ENCODE measurements at regions not wholly inside any gene's neighbourhood (a gene's known extent, or its start where the extent isn't known, plus 50 kb on each side); places are given as distances from the start of the nearest gene placed in this dataset.

GRCh38 chr5:68922172-68922987 is 171.4 kb upstream of the SLC30A5 start:
- Histone ChIP-seq H3K27ac (ENCODE audit: low read depth, low read length) (no peak overlapping the region), H3K9me3 (ENCODE audit: control insufficient read depth in 1 of 2, low read length in 2 of 2) (peaks cover 4 to 8% of the 10 kb centered on the region in 2 donors), H3K9ac (ENCODE audit: low read depth in 1 of 2, low read length in 2 of 2) (no peak overlapping the region), H3K4me3 (ENCODE audit: low read depth in 1 of 2, low read length in 2 of 2) (no peak overlapping the region), H3K36me3 (ENCODE audit: control insufficient read depth in 1 of 2, insufficient read depth in 2 of 2, low read length in 2 of 2) (no peaks in the 10 kb centered on the region), H3K4me1 (ENCODE audit: control insufficient read depth in 1 of 2, insufficient read depth in 2 of 2, low read length in 2 of 2) (no peaks in the 10 kb centered on the region), H3K27me3 (ENCODE audit: control insufficient read depth in 1 of 2, insufficient read depth in 2 of 2, low read length in 2 of 2) (no peaks in the 10 kb centered on the region)

- H3K9me3 ChIP-seq (ENCODE audit: control insufficient read depth in 1 of 2, low read length in 2 of 2): no peaks in the 10 kb centered on the region
Observed at GRCh38 chr5:68924481-68925145, 169.2 kb upstream of the SLC30A5 start.

DNA sequence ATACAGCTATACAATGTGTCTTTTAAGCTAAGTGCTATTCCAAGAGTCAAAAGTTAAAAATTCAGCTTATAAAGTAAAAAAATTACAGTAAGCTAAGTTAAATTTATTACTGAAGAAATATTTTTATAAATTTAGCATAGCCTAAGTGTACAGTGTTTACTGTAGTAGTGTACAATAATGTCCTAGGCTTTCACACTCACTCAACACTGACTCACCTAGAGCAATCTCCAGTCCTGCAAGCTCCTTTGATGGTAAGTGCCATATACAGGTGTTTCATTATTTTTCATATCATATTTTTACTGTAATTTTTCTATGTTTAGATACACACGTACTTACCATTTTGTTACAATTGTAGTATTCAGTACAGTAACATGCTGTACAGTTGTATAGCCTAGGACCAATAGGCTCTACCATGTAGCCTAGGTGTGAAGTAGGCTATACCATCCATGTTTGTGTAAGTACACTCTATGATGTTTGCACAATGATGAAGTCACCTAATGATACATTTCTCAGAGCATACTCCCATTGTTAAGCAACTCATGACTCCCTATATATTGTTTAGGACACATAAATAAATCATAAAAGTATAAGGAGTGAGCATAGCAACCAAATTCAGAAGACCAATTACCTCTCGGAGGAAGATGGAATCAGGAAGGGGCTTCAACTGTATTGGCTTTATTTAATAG is 165.1 kb upstream of the SLC30A5 start:
- no peaks in the 10 kb centered on the region for H3K36me3 ChIP-seq (ENCODE audit: control insufficient read depth in 1 of 2, insufficient read depth in 2 of 2, low read length in 2 of 2)
- no peak overlapping the region for H3K27ac ChIP-seq (ENCODE audit: low read depth, low read length)
- H3K9me3 ChIP-seq (ENCODE audit: control insufficient read depth in 1 of 2, low read length in 2 of 2): peaks cover 14 to 15% of the 10 kb centered on the region in 2 donors
- no peak overlapping the region for H3K9ac ChIP-seq (ENCODE audit: low read depth in 1 of 2, low read length in 2 of 2)
- H3K4me1 ChIP-seq (ENCODE audit: control insufficient read depth in 1 of 2, insufficient read depth in 2 of 2, low read length in 2 of 2): no peaks in the 10 kb centered on the region
- no peaks in the 10 kb centered on the region for H3K27me3 ChIP-seq (ENCODE audit: control insufficient read depth in 1 of 2, insufficient read depth in 2 of 2, low read length in 2 of 2)
- no peak overlapping the region for H3K4me3 ChIP-seq (ENCODE audit: low read depth in 1 of 2, low read length in 2 of 2)

More at GRCh38 chr5:68924481-68925145, 169.2 kb upstream of the SLC30A5 start:
- no peaks in the 10 kb centered on the region for H3K27me3 ChIP-seq (ENCODE audit: control insufficient read depth in 1 of 2, insufficient read depth in 2 of 2, low read length in 2 of 2)
- no peaks in the 10 kb centered on the region for H3K4me1 ChIP-seq (ENCODE audit: control insufficient read depth in 1 of 2, insufficient read depth in 2 of 2, low read length in 2 of 2)
- no peaks in the 10 kb centered on the region for H3K36me3 ChIP-seq (ENCODE audit: control insufficient read depth in 1 of 2, insufficient read depth in 2 of 2, low read length in 2 of 2)
- H3K27ac ChIP-seq (ENCODE audit: low read depth, low read length): no peak overlapping the region
- no peak overlapping the region for H3K9ac ChIP-seq (ENCODE audit: low read depth in 1 of 2, low read length in 2 of 2)
- no peak overlapping the region for H3K4me3 ChIP-seq (ENCODE audit: low read depth in 1 of 2, low read length in 2 of 2)

GRCh38 chr5:68930139-68930538 is 163.7 kb upstream of the SLC30A5 start:
- H3K36me3 ChIP-seq (ENCODE audit: control insufficient read depth in 1 of 2, insufficient read depth in 2 of 2, low read length in 2 of 2): no peaks in the 10 kb centered on the region
- no peak overlapping the region for H3K27ac ChIP-seq (ENCODE audit: low read depth, low read length)
- peaks cover 15 to 17% of the 10 kb centered on the region in 2 donors for H3K9me3 ChIP-seq (ENCODE audit: control insufficient read depth in 1 of 2, low read length in 2 of 2)
- no peaks in the 10 kb centered on the region for H3K27me3 ChIP-seq (ENCODE audit: control insufficient read depth in 1 of 2, insufficient read depth in 2 of 2, low read length in 2 of 2)
- no peak overlapping the region for H3K4me3 ChIP-seq (ENCODE audit: low read depth in 1 of 2, low read length in 2 of 2)
- no peaks in the 10 kb centered on the region for H3K4me1 ChIP-seq (ENCODE audit: control insufficient read depth in 1 of 2, insufficient read depth in 2 of 2, low read length in 2 of 2)
- H3K9ac ChIP-seq (ENCODE audit: low read depth in 1 of 2, low read length in 2 of 2): no peak overlapping the region

DNA sequence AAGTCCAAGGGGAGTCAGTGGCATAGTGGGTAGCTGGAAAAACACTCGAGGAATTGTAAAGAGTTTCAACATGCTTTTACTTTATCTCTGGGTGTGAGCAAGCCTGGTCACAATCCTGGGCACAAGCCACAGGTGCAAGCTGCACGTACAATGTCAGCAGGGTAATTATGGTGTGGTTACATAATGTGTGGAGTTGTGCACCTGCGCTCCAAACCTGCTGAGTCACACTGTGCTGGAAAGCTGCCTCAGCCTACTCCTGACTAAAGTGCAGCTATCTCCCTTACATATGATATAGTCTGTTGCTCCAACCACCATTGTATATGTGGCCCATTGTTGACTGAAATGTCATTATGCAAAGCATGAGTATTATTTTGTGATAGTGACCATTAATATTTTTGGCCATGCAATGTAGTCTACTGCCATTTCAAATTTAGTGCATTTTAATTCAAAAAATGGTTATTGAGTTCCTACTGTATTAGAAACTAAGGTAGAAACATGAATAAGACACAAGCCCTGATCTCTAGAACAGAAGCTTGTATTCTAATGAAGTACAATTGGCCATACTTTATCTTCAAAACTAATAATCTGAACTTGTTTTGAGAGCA is 160.9 kb upstream of the SLC30A5 start:
- Histone ChIP-seq H3K4me1 (ENCODE audit: control insufficient read depth in 1 of 2, insufficient read depth in 2 of 2, low read length in 2 of 2) (no peaks in the 10 kb centered on the region), H3K9me3 (ENCODE audit: control insufficient read depth in 1 of 2, low read length in 2 of 2) (peaks cover 15 to 17% of the 10 kb centered on the region in 2 donors), H3K4me3 (ENCODE audit: low read depth in 1 of 2, low read length in 2 of 2) (no peak overlapping the region), H3K27ac (ENCODE audit: low read depth, low read length) (no peak overlapping the region), H3K27me3 (ENCODE audit: control insufficient read depth in 1 of 2, insufficient read depth in 2 of 2, low read length in 2 of 2) (no peaks in the 10 kb centered on the region), H3K36me3 (ENCODE audit: control insufficient read depth in 1 of 2, insufficient read depth in 2 of 2, low read length in 2 of 2) (no peaks in the 10 kb centered on the region), H3K9ac (ENCODE audit: low read depth in 1 of 2, low read length in 2 of 2) (no peak overlapping the region)

DNA sequence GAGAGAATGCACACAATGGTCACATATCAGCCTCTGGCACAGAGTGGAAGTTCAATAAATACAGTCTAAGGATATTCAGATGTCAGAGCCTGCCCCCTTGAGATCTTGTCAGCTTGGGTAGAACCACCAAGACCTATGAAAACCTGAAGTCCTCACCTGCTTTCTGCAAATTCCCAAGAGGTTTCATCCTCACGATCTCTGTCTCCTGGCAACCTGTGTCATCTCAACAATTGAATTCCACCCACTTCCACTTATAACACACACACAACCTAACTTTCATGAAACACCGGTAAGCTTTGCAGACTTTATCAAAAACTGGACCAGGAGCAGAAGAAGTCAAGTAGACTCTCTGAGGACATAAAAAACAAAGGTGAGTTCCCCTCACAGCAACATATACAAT is 151.6 kb upstream of the SLC30A5 start:
- Histone ChIP-seq H3K36me3 (ENCODE audit: control insufficient read depth in 1 of 2, insufficient read depth in 2 of 2, low read length in 2 of 2) (no peaks in the 10 kb centered on the region), H3K9ac (ENCODE audit: low read depth in 1 of 2, low read length in 2 of 2) (no peak overlapping the region), H3K4me3 (ENCODE audit: low read depth in 1 of 2, low read length in 2 of 2) (no peak overlapping the region), H3K27ac (ENCODE audit: low read depth, low read length) (no peak overlapping the region), H3K27me3 (ENCODE audit: control insufficient read depth in 1 of 2, insufficient read depth in 2 of 2, low read length in 2 of 2) (no peaks in the 10 kb centered on the region), H3K9me3 (ENCODE audit: control insufficient read depth in 1 of 2, low read length in 2 of 2) (no peaks in the 10 kb centered on the region), H3K4me1 (ENCODE audit: control insufficient read depth in 1 of 2, insufficient read depth in 2 of 2, low read length in 2 of 2) (no peaks in the 10 kb centered on the region)

GRCh38 chr5:68946728-68947127 is 147.1 kb upstream of the SLC30A5 start:
- Histone ChIP-seq H3K36me3 (ENCODE audit: control insufficient read depth in 1 of 2, insufficient read depth in 2 of 2, low read length in 2 of 2) (no peaks in the 10 kb centered on the region), H3K4me1 (ENCODE audit: control insufficient read depth in 1 of 2, insufficient read depth in 2 of 2, low read length in 2 of 2) (no peaks in the 10 kb centered on the region), H3K27me3 (ENCODE audit: control insufficient read depth in 1 of 2, insufficient read depth in 2 of 2, low read length in 2 of 2) (peaks cover 0 to 3% of the 10 kb centered on the region in 2 donors), H3K9me3 (ENCODE audit: control insufficient read depth in 1 of 2, low read length in 2 of 2) (no peaks in the 10 kb centered on the region), H3K4me3 (ENCODE audit: low read depth in 1 of 2, low read length in 2 of 2) (no peak overlapping the region), H3K9ac (ENCODE audit: low read depth in 1 of 2, low read length in 2 of 2) (no peak overlapping the region), H3K27ac (ENCODE audit: low read depth, low read length) (no peak overlapping the region)

GRCh38 chr5:68947986-68948385 is 145.8 kb upstream of the SLC30A5 start:
- Histone ChIP-seq H3K36me3 (ENCODE audit: control insufficient read depth in 1 of 2, insufficient read depth in 2 of 2, low read length in 2 of 2) (no peaks in the 10 kb centered on the region), H3K4me1 (ENCODE audit: control insufficient read depth in 1 of 2, insufficient read depth in 2 of 2, low read length in 2 of 2) (no peaks in the 10 kb centered on the region), H3K9ac (ENCODE audit: low read depth in 1 of 2, low read length in 2 of 2) (no peak overlapping the region), H3K9me3 (ENCODE audit: control insufficient read depth in 1 of 2, low read length in 2 of 2) (no peaks in the 10 kb centered on the region), H3K27ac (ENCODE audit: low read depth, low read length) (no peak overlapping the region), H3K4me3 (ENCODE audit: low read depth in 1 of 2, low read length in 2 of 2) (no peak overlapping the region), H3K27me3 (ENCODE audit: control insufficient read depth in 1 of 2, insufficient read depth in 2 of 2, low read length in 2 of 2) (peaks cover 0 to 3% of the 10 kb centered on the region in 2 donors)

GRCh38 chr5:68949256-68949655 is 144.6 kb upstream of the SLC30A5 start:
- Histone ChIP-seq H3K9me3 (ENCODE audit: control insufficient read depth in 1 of 2, low read length in 2 of 2) (no peaks in the 10 kb centered on the region), H3K9ac (ENCODE audit: low read depth in 1 of 2, low read length in 2 of 2) (no peak overlapping the region), H3K36me3 (ENCODE audit: control insufficient read depth in 1 of 2, insufficient read depth in 2 of 2, low read length in 2 of 2) (no peaks in the 10 kb centered on the region), H3K27ac (ENCODE audit: low read depth, low read length) (no peak overlapping the region), H3K27me3 (ENCODE audit: control insufficient read depth in 1 of 2, insufficient read depth in 2 of 2, low read length in 2 of 2) (peaks cover 0 to 3% of the 10 kb centered on the region in 2 donors), H3K4me3 (ENCODE audit: low read depth in 1 of 2, low read length in 2 of 2) (no peak overlapping the region), H3K4me1 (ENCODE audit: control insufficient read depth in 1 of 2, insufficient read depth in 2 of 2, low read length in 2 of 2) (no peaks in the 10 kb centered on the region)

DNA sequence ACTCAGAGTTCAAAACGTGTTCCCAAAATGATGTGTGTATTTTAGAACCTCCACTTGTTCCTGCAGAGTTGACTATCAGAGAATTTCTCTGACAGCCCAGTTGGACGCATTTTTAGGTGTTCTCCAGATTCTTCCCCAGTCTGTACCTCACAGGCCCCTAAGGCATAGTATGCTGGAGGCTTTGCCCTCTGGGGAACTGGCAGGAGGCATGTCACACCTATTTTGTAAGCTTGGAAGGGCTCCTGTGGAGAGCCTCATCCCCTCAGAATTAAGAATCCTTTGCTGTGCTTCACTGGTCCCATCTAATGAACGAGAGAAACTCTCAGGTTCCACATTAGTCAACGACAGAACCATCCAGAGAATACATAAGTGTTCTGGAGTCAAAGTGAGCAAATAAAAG is 144.1 kb upstream of the SLC30A5 start:
- H3K27me3 ChIP-seq (ENCODE audit: control insufficient read depth in 1 of 2, insufficient read depth in 2 of 2, low read length in 2 of 2): peaks cover 0 to 3% of the 10 kb centered on the region in 2 donors
- no peak overlapping the region for H3K9ac ChIP-seq (ENCODE audit: low read depth in 1 of 2, low read length in 2 of 2)
- no peaks in the 10 kb centered on the region for H3K36me3 ChIP-seq (ENCODE audit: control insufficient read depth in 1 of 2, insufficient read depth in 2 of 2, low read length in 2 of 2)
- no peak overlapping the region for H3K27ac ChIP-seq (ENCODE audit: low read depth, low read length)
- H3K9me3 ChIP-seq (ENCODE audit: control insufficient read depth in 1 of 2, low read length in 2 of 2): no peaks in the 10 kb centered on the region
- no peaks in the 10 kb centered on the region for H3K4me1 ChIP-seq (ENCODE audit: control insufficient read depth in 1 of 2, insufficient read depth in 2 of 2, low read length in 2 of 2)
- H3K4me3 ChIP-seq (ENCODE audit: low read depth in 1 of 2, low read length in 2 of 2): no peak overlapping the region

All from duodenal mucosa (tissue), 2 donors.